HG03060 (cell line): ENCODE measurements at regions not wholly inside any gene's neighbourhood (a gene's known extent, or its start where the extent isn't known, plus 50 kb on each side); places are given as distances from the start of the nearest gene placed in this dataset.

ENCODE experiments used
- ATAC-seq: cut with Tn5 transposase; IDR thresholded peaks from one replicate; pipeline ENCODE4 v1.9.1; 2021; ENCODE audit warnings: low read depth, moderate number of reproducible peaks; ENCODE audit not compliant: unreplicated experiment

- no peak for ATAC-seq
These were observed 111.8 kb downstream of the FOXA2 start for GRCh38 chr20:22472447-22473100.

GRCh38 chr20:22471156-22471836 is 113.1 kb downstream of the FOXA2 start:
- no peak for ATAC-seq

- no peak for ATAC-seq
These were observed 113.7 kb downstream of the FOXA2 start for GRCh38 chr20:22470620-22471026.

- no peak for ATAC-seq
These were observed 117.8 kb downstream of the FOXA2 start for GRCh38 chr20:22466447-22467171.

- no peak for ATAC-seq
These were observed 118.5 kb downstream of the FOXA2 start for GRCh38 chr20:22465622-22466446.

GRCh38 chr20:22464312-22465003 is 119.9 kb downstream of the FOXA2 start:
- no peak for ATAC-seq

GRCh38 chr20:22462975-22463914 is 121.1 kb downstream of the FOXA2 start:
- ATAC-seq = no peak

GRCh38 chr20:22460803-22461202 is 123.6 kb downstream of the FOXA2 start:
- no peak for ATAC-seq

GRCh38 chr20:22460231-22460630 is 124.1 kb downstream of the FOXA2 start:
- no peak for ATAC-seq

GRCh38 chr20:22459754-22460153 is 124.6 kb downstream of the FOXA2 start:
- ATAC-seq = no peak

GRCh38 chr20:22456109-22456508 is 128.3 kb downstream of the FOXA2 start:
- ATAC-seq = no peak

- no peak for ATAC-seq
These were observed 129.1 kb downstream of the FOXA2 start for GRCh38 chr20:22455259-22455658.

- no peak for ATAC-seq
These were observed 130.9 kb downstream of the FOXA2 start for GRCh38 chr20:22453244-22454080.

- ATAC-seq = no peak
These were observed 131.8 kb downstream of the FOXA2 start for GRCh38 chr20:22452442-22453011.

- ATAC-seq = no peak
These were observed 133.8 kb downstream of the FOXA2 start for GRCh38 chr20:22450537-22450936.

- no peak for ATAC-seq
These were observed 135.0 kb downstream of the FOXA2 start for GRCh38 chr20:22449188-22449973.

- no peak for ATAC-seq
These were observed 137.0 kb downstream of the FOXA2 start for GRCh38 chr20:22447447-22447778.
